Endothelial cell of umbilical vein (primary cell): ENCODE measurements at regions not wholly inside any gene's neighbourhood (a gene's known extent, or its start where the extent isn't known, plus 50 kb on each side); places are given as distances from the start of the nearest gene placed in this dataset.

Source experiments
- BruUV-seq: library from RNA; stranded (reverse); fragments of 400-500 nt; replicated peaks from 2 replicates; lab custom pipeline; 2021; lab: Mats Ljungman, UMichigan
- CTCF ChIA-PET: fragments of 300-600, 350-600 bp; sonication (Branson Sonifier 250); formaldehyde crosslinking; loops from one replicate; lab custom pipeline; 2021; ENCODE audit warnings: antibody characterized with exemption, inconsistent platforms; lab: Charles Lee
- POLR2A ChIA-PET: fragments of 300-600, 350-600 bp; sonication (Branson Sonifier 250); formaldehyde crosslinking; loops from one replicate; lab custom pipeline; 2021; ENCODE audit warnings: antibody characterized with exemption, inconsistent platforms; lab: Charles Lee
- DNase-seq: peaks from one replicate; pipeline ENCODE4 v3.0.0-alpha.2; 2011; ENCODE audit warnings: low read depth, low spot score
- FAIRE-seq: peaks from 2 replicates; lab custom pipeline; 2011; peaks lifted over from hg19 to GRCh38; lab: Jason Lieb, UNC
- H2AFZ ChIP-seq: 2 replicates; pipeline ENCODE4 v1.6.0; 2012; ENCODE audit warnings: low read depth, low read length, control low read depth, inconsistent platforms
- H3K27ac ChIP-seq: 2 replicates; pipeline ENCODE4 v1.5.1; 2011; ENCODE audit warnings: low read depth, mild to moderate bottlenecking, control low read depth, low read length, moderate library complexity; ENCODE audit not compliant: insufficient read depth
- H3K27me3 ChIP-seq, 2 experiments: 2 replicates each; pipeline versions ENCODE4 v1.6.0 to v1.6.1; 2011; ENCODE audit warnings: low read length in 2 of 2, mixed read lengths in 1 of 2; ENCODE audit not compliant: control insufficient read depth in 2 of 2, insufficient read depth in 2 of 2
- H3K36me3 ChIP-seq, 2 experiments: 2 replicates in 1 of 2; 3 replicates in 1 of 2; pipeline ENCODE4 v1.5.1; 2011; ENCODE audit warnings: low read length in 2 of 2, mild to moderate bottlenecking in 1 of 2, moderate library complexity in 1 of 2; ENCODE audit not compliant: control insufficient read depth in 2 of 2, insufficient read depth in 2 of 2; ENCODE audit errors: extremely low read depth in 1 of 2
- H3K4me1 ChIP-seq: 3 replicates; pipeline ENCODE4 v1.5.1; 2011; ENCODE audit warnings: mild to moderate bottlenecking, low read length; ENCODE audit not compliant: control insufficient read depth, insufficient read depth; ENCODE audit errors: extremely low read depth
- H3K4me2 ChIP-seq: 2 replicates; pipeline ENCODE4 v1.6.1; 2011; ENCODE audit warnings: low read length, control low read depth, mixed read lengths; ENCODE audit not compliant: insufficient read depth
- H3K4me3 ChIP-seq, 3 experiments: fragments of 200-600 bp in 1 of 3; sonication (generic), shearing (Covaris generic) in 1 of 3; replicated peaks in 1 of 3; 2 replicates each; pipeline ENCODE4 v1.5.1; 2011 to 2016; ENCODE audit warnings: control low read depth in 3 of 3, low read length in 3 of 3, mild to moderate bottlenecking in 2 of 3, inconsistent platforms in 1 of 3, low read depth in 1 of 3, moderate library complexity in 1 of 3; ENCODE audit not compliant: insufficient read depth in 1 of 3
- H3K79me2 ChIP-seq: 2 replicates; pipeline ENCODE4 v1.6.0; 2012; ENCODE audit warnings: low read length, inconsistent platforms; ENCODE audit not compliant: control insufficient read depth, insufficient read depth
- H3K9ac ChIP-seq: replicated peaks from 2 replicates; pipeline ENCODE3; 2011; ENCODE audit warnings: low read length, control low read depth; ENCODE audit not compliant: insufficient read depth; ENCODE audit errors: extremely low read depth
- H3K9me1 ChIP-seq: replicated peaks from 3 replicates; pipeline ENCODE4 v1.6.0; 2011; ENCODE audit warnings: mild to moderate bottlenecking, low read length; ENCODE audit not compliant: control insufficient read depth, insufficient read depth; ENCODE audit errors: extremely low read depth
- H3K9me3 ChIP-seq: replicated peaks from 2 replicates; pipeline ENCODE4 v1.5.1; 2012; ENCODE audit warnings: low read length, inconsistent platforms; ENCODE audit not compliant: control insufficient read depth, insufficient read depth
- H4K20me1 ChIP-seq: replicated peaks from 2 replicates; pipeline ENCODE3; 2011; ENCODE audit warnings: mild to moderate bottlenecking, low read length; ENCODE audit not compliant: control insufficient read depth, insufficient read depth; ENCODE audit errors: extremely low read depth
- CTCF ChIP-seq, 2 donors: IDR thresholded peaks; 1 replicate in 1 of 2; 2 replicates in 1 of 2; pipeline ENCODE4 v1.5.1; 2011; ENCODE audit warnings: low read length in 2 of 2, mild to moderate bottlenecking in 2 of 2, moderate library complexity in 2 of 2, control low read depth in 1 of 2, inconsistent platforms in 1 of 2, low read depth in 1 of 2; ENCODE audit not compliant: insufficient read depth in 1 of 2; ENCODE audit errors: extremely low read depth in 1 of 2
- EZH2 ChIP-seq: IDR thresholded peaks from 2 replicates; pipeline ENCODE4 v1.6.1; 2012; ENCODE audit warnings: borderline replicate concordance, low read depth, mild to moderate bottlenecking, moderate library complexity, low read length, inconsistent platforms; ENCODE audit not compliant: severe bottlenecking
- FOS ChIP-seq: IDR thresholded peaks from 2 replicates; pipeline ENCODE4 v1.6.1; 2011; ENCODE audit warnings: mild to moderate bottlenecking, low read length, moderate library complexity, borderline replicate concordance; ENCODE audit not compliant: insufficient read depth
- GATA2 ChIP-seq: IDR thresholded peaks from 2 replicates; pipeline ENCODE4 v1.7.0; 2011; ENCODE audit warnings: low read depth, mild to moderate bottlenecking, moderate library complexity, mixed read lengths, low read length; ENCODE audit not compliant: insufficient read length, insufficient read depth
- JUN ChIP-seq: IDR thresholded peaks from 2 replicates; pipeline ENCODE4 v1.6.1; 2011; ENCODE audit warnings: borderline replicate concordance, low read depth; ENCODE audit not compliant: insufficient read length, insufficient read depth
- MAX ChIP-seq: IDR thresholded peaks from 2 replicates; pipeline ENCODE4 v1.6.1; 2011; ENCODE audit not compliant: insufficient read depth, insufficient read length
- MYC ChIP-seq: IDR thresholded peaks from one replicate; pipeline ENCODE4 v1.6.1; 2011; ENCODE audit warnings: mild to moderate bottlenecking, low read depth, low read length
- POLR2A ChIP-seq: IDR thresholded peaks from 2 replicates; pipeline ENCODE4 v1.6.1; 2012; ENCODE audit warnings: low read depth, mild to moderate bottlenecking, control low read depth, low read length
- POLR2AphosphoS5 ChIP-seq: IDR thresholded peaks from 2 replicates; pipeline ENCODE4 v1.6.1; 2012; ENCODE audit warnings: low read depth, mild to moderate bottlenecking, control low read depth, low read length, moderate library complexity; ENCODE audit not compliant: insufficient read depth
- dilution Hi-C: fragments of 300-500 bp; cut with MboI; formaldehyde crosslinking; loops from one replicate; pipeline ENCODE4 v1.15.0; 2019; ENCODE audit warnings: low sequenced_read_pairs; ENCODE audit not compliant: extremely low pct_ligation_motif_present
- intact Hi-C: fragments of 100-400 bp; cut with micrococcal nuclease; formaldehyde crosslinking; loops from one replicate; pipeline ENCODE4 v1.10.0; 2022

DNA sequence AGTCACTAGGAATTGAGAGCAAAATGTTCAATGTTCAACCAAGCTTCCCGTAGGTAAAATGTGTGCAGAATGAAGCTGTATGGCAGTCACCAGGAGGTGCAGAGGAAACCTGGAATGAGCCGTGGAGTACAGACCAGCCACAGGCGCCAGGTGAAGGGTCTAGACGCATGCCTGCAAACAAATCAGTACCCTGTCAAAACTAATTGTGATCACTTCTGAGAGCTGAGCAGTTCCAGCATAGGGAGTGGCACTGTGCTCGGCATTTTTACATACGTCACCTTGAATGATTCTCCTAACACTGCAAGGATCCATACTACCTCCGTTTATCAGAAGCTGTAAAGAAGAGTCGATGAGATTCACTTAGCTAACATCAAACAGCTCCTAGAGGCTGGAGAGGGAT lies 346.1 kb upstream of the ID2 start:
- FAIRE-seq (no peak), DNase-seq (no peak)
- dilution Hi-C loops (no loop called here), intact Hi-C loops (no loop called here)
- BruUV-seq: no TSS peak
- H2AFZ ChIP-seq: no peak overlapping the region
- H3K36me3 ChIP-seq: no peaks in the 10 kb centered on the region
- no peaks in the 10 kb centered on the region for H3K27me3 ChIP-seq
- no peaks in the 10 kb centered on the region for H3K9me1 ChIP-seq
- no peak overlapping the region for H3K4me2 ChIP-seq
- H3K9me3 ChIP-seq: no peaks in the 10 kb centered on the region
- POLR2A ChIA-PET: no interaction called here
- TF ChIP-seq POLR2A: no peak
- no peak for TF ChIP-seq MYC
- no peak for TF ChIP-seq MAX
- TF ChIP-seq POLR2AphosphoS5: no peak
- no peak for TF ChIP-seq EZH2
- no peak for TF ChIP-seq JUN
- TF ChIP-seq CTCF (IDR thresholded peaks at IDR 0.05; ENCODE audit: extremely low read depth in 1 of 2, insufficient read depth in 1 of 2, low read depth in 1 of 2, low read length in 2 of 2): no peak
- TF ChIP-seq FOS: no peak
- no peak for TF ChIP-seq GATA2
- CTCF ChIA-PET: no interaction called here
- no peaks in the 10 kb centered on the region for H3K79me2 ChIP-seq
- H3K4me1 ChIP-seq: no peaks in the 10 kb centered on the region
- H4K20me1 ChIP-seq: no peaks in the 10 kb centered on the region
- H3K4me3 ChIP-seq: no peak overlapping the region
- H3K9ac ChIP-seq: no peak overlapping the region
- no peak overlapping the region for H3K27ac ChIP-seq
